CD14-positive monocyte (primary cell): ENCODE measurements at regions not wholly inside any gene's neighbourhood (a gene's known extent, or its start where the extent isn't known, plus 50 kb on each side); places are given as distances from the start of the nearest gene placed in this dataset.

ENCODE experiments used
- DNase-seq, 3 donors: peaks; one replicate each; pipeline ENCODE4 v3.0.0-alpha.2; 2011 to 2022
- H2AFZ ChIP-seq: 2 replicates; pipeline ENCODE4 v1.6.0; 2012; ENCODE audit warnings: mild to moderate bottlenecking, low read depth, low read length, inconsistent platforms; ENCODE audit not compliant: insufficient read depth, poor library complexity, severe bottlenecking
- H3K27ac ChIP-seq, 2 donors: 1 replicate in 1 of 2; 2 replicates in 1 of 2; pipeline ENCODE4 v1.5.1; 2012 to 2013; ENCODE audit warnings: low read length in 2 of 2, control low read depth in 1 of 2, inconsistent platforms in 1 of 2, low read depth in 1 of 2, mild to moderate bottlenecking in 1 of 2
- H3K27me3 ChIP-seq, 2 donors: one replicate each; pipeline versions ENCODE4 v1.6.0 to v1.6.1; 2011 to 2013; ENCODE audit warnings: low read length in 2 of 2; ENCODE audit not compliant: control insufficient read depth in 2 of 2, insufficient read depth in 2 of 2
- H3K36me3 ChIP-seq, 2 donors: replicated peaks in 1 of 2; 1 replicate in 1 of 2; 2 replicates in 1 of 2; pipeline versions ENCODE4 v1.5.1 to v1.6.1; 2012 to 2013; ENCODE audit warnings: low read length in 2 of 2, control low read depth in 1 of 2, inconsistent platforms in 1 of 2, mild to moderate bottlenecking in 1 of 2; ENCODE audit not compliant: insufficient read depth in 2 of 2, control insufficient read depth in 1 of 2
- H3K4me1 ChIP-seq, 2 donors: 1 replicate in 1 of 2; 2 replicates in 1 of 2; pipeline versions ENCODE4 v1.5.1 to v1.6.1; 2012 to 2013; ENCODE audit warnings: low read length in 2 of 2, control low read depth in 1 of 2, inconsistent platforms in 1 of 2, mild to moderate bottlenecking in 1 of 2, moderate library complexity in 1 of 2; ENCODE audit not compliant: insufficient read depth in 2 of 2, control insufficient read depth in 1 of 2
- H3K4me2 ChIP-seq: replicated peaks from 2 replicates; pipeline ENCODE3; 2012; ENCODE audit warnings: low read length, moderate library complexity, mild to moderate bottlenecking; ENCODE audit not compliant: poor library complexity, severe bottlenecking; ENCODE audit errors: extremely low read depth
- H3K4me3 ChIP-seq, 3 experiments: fragments of 200-600 bp in 1 of 3; sonication (generic) in 1 of 3; replicated peaks in 1 of 3; 1 replicate in 2 of 3; 2 replicates in 1 of 3; pipeline ENCODE4 v1.5.1; 2011 to 2013; ENCODE audit warnings: low read length in 3 of 3, mild to moderate bottlenecking in 3 of 3, control low read depth in 2 of 3, low read depth in 2 of 3, inconsistent platforms in 1 of 3, moderate library complexity in 1 of 3
- H3K79me2 ChIP-seq: 2 replicates; pipeline ENCODE4 v1.6.0; 2012; ENCODE audit warnings: mild to moderate bottlenecking, control low read depth, inconsistent platforms, low read length, moderate library complexity; ENCODE audit not compliant: insufficient read depth
- H3K9ac ChIP-seq: 2 replicates; pipeline ENCODE4 v1.6.0; 2017; ENCODE audit warnings: low read length, mild to moderate bottlenecking; ENCODE audit not compliant: insufficient read depth, poor library complexity, severe bottlenecking
- H3K9me3 ChIP-seq, 2 donors: replicated peaks in 1 of 2; 1 replicate in 1 of 2; 2 replicates in 1 of 2; pipeline versions ENCODE4 v1.5.1 to v1.6.1; 2012 to 2013; ENCODE audit warnings: low read length in 2 of 2, control low read depth in 1 of 2; ENCODE audit not compliant: control insufficient read depth in 1 of 2, insufficient read depth in 1 of 2
- H4K20me1 ChIP-seq: 2 replicates; pipeline ENCODE4 v1.6.0; 2012; ENCODE audit warnings: mild to moderate bottlenecking, low read length, control low read depth, moderate library complexity; ENCODE audit not compliant: insufficient read depth
- H3K27ac Mint-ChIP-seq, 7 donors: one replicate each; pipeline ENCODE4 v1.8.0; 2020; ENCODE audit warnings: mild to moderate bottlenecking in 7 of 7, mixed read lengths in 7 of 7, moderate library complexity in 6 of 7, inconsistent platforms in 2 of 7
- H3K27me3 Mint-ChIP-seq, 3 donors: one replicate each; pipeline ENCODE4 v1.8.0; 2021 to 2022; ENCODE audit warnings: low read depth in 3 of 3, mild to moderate bottlenecking in 3 of 3, mixed read lengths in 3 of 3, moderate library complexity in 3 of 3, inconsistent platforms in 1 of 3
- H3K36me3 Mint-ChIP-seq, 2 donors: one replicate each; pipeline ENCODE4 v1.8.0; 2020; ENCODE audit warnings: mixed read lengths in 2 of 2, inconsistent platforms in 1 of 2, mild to moderate bottlenecking in 1 of 2
- H3K4me1 Mint-ChIP-seq: one replicate; pipeline ENCODE4 v1.8.0; 2020; ENCODE audit warnings: mild to moderate bottlenecking, mixed read lengths
- H3K4me3 Mint-ChIP-seq, 2 donors: one replicate each; pipeline ENCODE4 v1.8.0; 2020; ENCODE audit warnings: mild to moderate bottlenecking in 2 of 2, mixed read lengths in 2 of 2, moderate library complexity in 1 of 2
- H3K9me3 Mint-ChIP-seq, 7 donors: one replicate each; pipeline ENCODE4 v1.8.0; 2020 to 2022; ENCODE audit warnings: mixed read lengths in 7 of 7, mild to moderate bottlenecking in 6 of 7, moderate library complexity in 6 of 7, inconsistent platforms in 2 of 7
- CTCF ChIP-seq: fragments of 200-600 bp; IDR thresholded peaks from one replicate; pipeline ENCODE4 v1.8.0; 2022; ENCODE audit warnings: antibody characterized with exemption, mild to moderate bottlenecking
- WGBS: methylation state at CpG from one replicate; pipeline ENCODE4 v1.1.5; 2013; ENCODE audit warnings: missing lambda C conversion rate; ENCODE audit not compliant: insufficient coverage; 5-methylcytosine and 5-hydroxymethylcytosine counted together
- intact Hi-C, 2 donors: fragments of 100-400 bp; cut with micrococcal nuclease; formaldehyde crosslinking; loops; one replicate each; pipeline versions ENCODE4 v1.15.0 to v1.15.1; 2023

GRCh38 chrX:131841496-131842437, 181.3 kb upstream of the STK26 start:
- Histone ChIP-seq H3K4me3 (no peak overlapping the region), H3K27me3 (peaks cover 0 to 39% of the 10 kb centered on the region in 2 donors), H2AFZ (peak overlapping the region; percentile 1), H4K20me1 (no peaks in the 10 kb centered on the region), H3K9me3 (no peaks in the 10 kb centered on the region), H3K4me1 (peaks cover 0 to 7% of the 10 kb centered on the region in 2 donors), H3K79me2 (no peaks in the 10 kb centered on the region), H3K9ac (no peak overlapping the region), H3K4me2 (no peak overlapping the region), H3K36me3 (no peaks in the 10 kb centered on the region), H3K27ac (no peak overlapping the region)
- Mint-ChIP-seq H3K27ac (no peak overlapping the region), H3K27me3 (peaks cover 0 to 50% (median 0%) of the 10 kb centered on the region in 3 donors), H3K4me3 (no peak overlapping the region), H3K9me3 (peaks cover 0 to 3% (median 0%) of the 10 kb centered on the region in 7 donors), H3K36me3 (no peaks in the 10 kb centered on the region), H3K4me1 (peaks cover 7% of the 10 kb centered on the region)
- peak; percentile 68 for TF ChIP-seq CTCF
- no CpG with 5 or more reads among the region's 31 CpGs for WGBS
- peak; percentile 39 to 52 (median 47) for DNase-seq
- intact Hi-C loops, result loop anchor here (10.0 kb wide), 1 partner anchor 793 kb away; no protein-coding TSS in a partner anchor

- Histone ChIP-seq H3K36me3 (no peaks in the 10 kb centered on the region), H4K20me1 (no peaks in the 10 kb centered on the region), H3K4me3 (no peak overlapping the region), H3K27me3 (peaks cover 0 to 30% of the 10 kb centered on the region in 2 donors), H3K79me2 (no peaks in the 10 kb centered on the region), H3K9me3 (no peaks in the 10 kb centered on the region), H3K4me1 (peaks cover 0 to 7% of the 10 kb centered on the region in 2 donors), H3K27ac (no peak overlapping the region), H2AFZ (no peak overlapping the region), H3K4me2 (no peak overlapping the region), H3K9ac (no peak overlapping the region)
- Mint-ChIP-seq H3K27ac (no peak overlapping the region), H3K4me3 (no peak overlapping the region), H3K4me1 (peaks cover 7% of the 10 kb centered on the region), H3K9me3 (peaks cover 0 to 3% (median 0%) of the 10 kb centered on the region in 7 donors), H3K27me3 (peaks cover 0 to 60% (median 0%) of the 10 kb centered on the region in 3 donors), H3K36me3 (no peaks in the 10 kb centered on the region)
- DNase-seq, result no peak
- intact Hi-C loops, result loop anchor here (10.0 kb wide), 1 partner anchor 791 kb away; no protein-coding TSS in a partner anchor
- no peak for TF ChIP-seq CTCF
Measured at GRCh38 chrX:131843987-131844386, 179.1 kb upstream of the STK26 start.
